GM12878 (cell line): ENCODE measurements at regions not wholly inside any gene's neighbourhood (a gene's known extent, or its start where the extent isn't known, plus 50 kb on each side); places are given as distances from the start of the nearest gene placed in this dataset.

Experiments used
- ATAC-seq: fragments of 200-7000 bp; cut with Tn5 transposase; 3 replicates; pipeline ENCODE4 v1.9.1; 2020; ENCODE audit warnings: mild to moderate bottlenecking, moderate library complexity
- BruUV-seq: library from RNA; stranded (reverse); fragments of 400-500 nt; replicated peaks from 2 replicates; lab custom pipeline; 2021; lab: Mats Ljungman, UMichigan
- CTCF ChIA-PET: fragments of 300-600 bp; sonication (Branson Sonifier 250); formaldehyde crosslinking; extraction: SDS; loops from one replicate; lab custom pipeline; 2021; ENCODE audit warnings: inconsistent platforms; lab: Yijun Ruan, JAX
- POLR2A ChIA-PET: fragments of 350-600 bp; formaldehyde crosslinking; extraction: SDS; loops from one replicate; lab custom pipeline; 2021; ENCODE audit warnings: inconsistent platforms; lab: Charles Lee
- RAD21 ChIA-PET: fragments of 300-600 bp; sonication (Branson Sonifier 250); formaldehyde crosslinking; loops from one replicate; lab custom pipeline; 2023; ENCODE audit warnings: antibody characterized with exemption; ENCODE audit not compliant: unreplicated experiment; lab: Charles Lee
- SMC1A ChIA-PET: fragments of 300-600 bp; sonication (Branson Sonifier 250); formaldehyde crosslinking; loops from one replicate; lab custom pipeline; 2023; ENCODE audit not compliant: unreplicated experiment, uncharacterized antibody; lab: Charles Lee
- DNase-seq: peaks from one replicate; pipeline ENCODE4 v3.0.0-alpha.2; 2011; ENCODE audit warnings: low read depth, low spot score
- FAIRE-seq: peaks from 3 replicates; lab custom pipeline; 2011; peaks lifted over from hg19 to GRCh38; lab: Jason Lieb, UNC
- H2AFZ ChIP-seq: 2 replicates; pipeline ENCODE4 v1.6.0; 2011; ENCODE audit warnings: low read depth, low read length, control low read depth; ENCODE audit not compliant: control insufficient read depth
- H3K27ac ChIP-seq: 2 replicates; pipeline ENCODE4 v1.5.1; 2011; ENCODE audit warnings: control low read depth; ENCODE audit not compliant: control insufficient read depth, insufficient read depth
- H3K27me3 ChIP-seq, 2 experiments: replicated peaks in 1 of 2; 2 replicates each; pipeline versions ENCODE4 v1.6.0 to v1.6.1; 2011; ENCODE audit warnings: low read length in 1 of 2; ENCODE audit not compliant: control insufficient read depth in 2 of 2, insufficient read depth in 2 of 2
- H3K36me3 ChIP-seq, 2 experiments: 2 replicates each; pipeline ENCODE4 v1.5.1; 2011; ENCODE audit warnings: low read length in 1 of 2; ENCODE audit not compliant: control insufficient read depth in 2 of 2, insufficient read depth in 2 of 2
- H3K4me1 ChIP-seq: 2 replicates; pipeline ENCODE4 v1.6.1; 2011; ENCODE audit warnings: mild to moderate bottlenecking, low read length, moderate library complexity, mixed read lengths; ENCODE audit not compliant: control insufficient read depth, insufficient read depth
- H3K4me2 ChIP-seq: 2 replicates; pipeline ENCODE4 v1.6.0; 2011; ENCODE audit warnings: control low read depth; ENCODE audit not compliant: control insufficient read depth, insufficient read depth
- H3K4me3 ChIP-seq: fragments of 200-600 bp; sonication (generic); 2 replicates; pipeline ENCODE4 v1.5.1; 2016
- H3K79me2 ChIP-seq: 2 replicates; pipeline ENCODE4 v1.6.0; 2011; ENCODE audit warnings: low read length; ENCODE audit not compliant: control insufficient read depth, insufficient read depth
- H3K9ac ChIP-seq: 2 replicates; pipeline ENCODE4 v1.8.0; 2011; ENCODE audit warnings: low read length, control low read depth, mixed read lengths; ENCODE audit not compliant: control insufficient read depth, insufficient read depth
- H3K9me3 ChIP-seq: replicated peaks from 3 replicates; pipeline ENCODE4 v1.5.1; 2011; ENCODE audit warnings: mild to moderate bottlenecking, low read length; ENCODE audit not compliant: control insufficient read depth, insufficient read depth
- H4K20me1 ChIP-seq: 2 replicates; pipeline ENCODE4 v1.6.0; 2011; ENCODE audit not compliant: control insufficient read depth, insufficient read depth
- CEBPZ ChIP-seq: fragments of 150-350 bp; IDR thresholded peaks from 2 replicates; pipeline ENCODE4 v1.6.1; 2016; ENCODE audit warnings: low read depth, low read length
- CHD4 ChIP-seq: fragments of 200-600 bp; sonication (generic); IDR thresholded peaks from 2 replicates; pipeline ENCODE4 v1.6.1; 2016; ENCODE audit warnings: mild to moderate bottlenecking
- GATAD2B ChIP-seq: fragments of 450-650 bp; conservative IDR thresholded peaks from 2 replicates; pipeline ENCODE4 v1.6.1; 2017; ENCODE audit warnings: low read depth, mild to moderate bottlenecking, moderate library complexity
- MAX ChIP-seq: IDR thresholded peaks from 2 replicates; pipeline ENCODE4 v1.6.1; 2012; ENCODE audit warnings: low read depth, low read length, improper control_type of control experiment
- RELA ChIP-seq: fragments of 450-650 bp; IDR thresholded peaks from 2 replicates; pipeline ENCODE4 v1.8.0; 2014; ENCODE audit warnings: borderline replicate concordance; ENCODE audit not compliant: partially characterized antibody
- ZNF592 ChIP-seq: fragments of 450-650 bp; IDR thresholded peaks from 2 replicates; pipeline ENCODE4 v1.6.1; 2017; ENCODE audit warnings: mild to moderate bottlenecking, moderate library complexity
- WGBS: methylation state at CpG from one replicate; pipeline ENCODE4 v1.1.6; 2016; ENCODE audit warnings: low lambda C conversion rate; ENCODE audit not compliant: insufficient replicate concordance, insufficient coverage; ENCODE audit errors: missing lambda C conversion rate; 5-methylcytosine and 5-hydroxymethylcytosine counted together
- in situ Hi-C: fragments of 300-500 bp; cut with MboI; formaldehyde crosslinking; loops from 9 replicates; pipeline ENCODE4 v1.14.3; 2018; ENCODE audit warnings: mixed read lengths
- intact Hi-C: fragments of 100-400 bp; cut with micrococcal nuclease; formaldehyde crosslinking; loops from one replicate; pipeline ENCODE4 v1.14.2; 2022; ENCODE audit not compliant: unreplicated experiment

- H3K79me2 ChIP-seq, result no peaks in the 10 kb centered on the region
- ChIA-PET POLR2A (no interaction called here), RAD21 (no interaction called here), CTCF (no interaction called here), SMC1A (no interaction called here)
- H3K4me2 ChIP-seq, result no peak overlapping the region
- H3K9me3 ChIP-seq, result no peaks in the 10 kb centered on the region
- TF ChIP-seq CEBPZ (no peak), RELA (no peak), GATAD2B (no peak), ZNF592 (no peak), MAX (no peak), CHD4 (no peak)
- intact Hi-C loops, result no loop called here
- no peaks in the 10 kb centered on the region for H3K36me3 ChIP-seq
- H2AFZ ChIP-seq, result no peak overlapping the region
- H3K4me1 ChIP-seq, result no peaks in the 10 kb centered on the region
- H3K9ac ChIP-seq, result no peak overlapping the region
- in situ Hi-C loops, result no loop called here
- no peak overlapping the region for H3K4me3 ChIP-seq
- 26% methylated on average over 4 of the region's 4 CpGs for WGBS
- ATAC-seq (no peak), FAIRE-seq (no peak), DNase-seq (no peak)
- no peaks in the 10 kb centered on the region for H4K20me1 ChIP-seq
- H3K27me3 ChIP-seq, result no peaks in the 10 kb centered on the region
- no peak overlapping the region for H3K27ac ChIP-seq
- BruUV-seq, result no TSS peak
Observed at GRCh38 chr4:165721815-165722214, 151.2 kb upstream of the TLL1 start.
